Thymus (tissue), 11 donors: ENCODE measurements at regions not wholly inside any gene's neighbourhood (a gene's known extent, or its start where the extent isn't known, plus 50 kb on each side); places are given as distances from the start of the nearest gene placed in this dataset.

ENCODE experiments used
- DNase-seq, 9 donors: peaks; one replicate each; pipeline ENCODE4 v3.0.0-alpha.2; 2013; ENCODE audit warnings: low spot score in 9 of 9, low read depth in 6 of 9, missing footprints in 1 of 9
- H3K27ac ChIP-seq, 2 donors: one replicate each; pipeline ENCODE4 v1.5.1; 2013; ENCODE audit warnings: control low read depth in 1 of 2, low read depth in 1 of 2, low read length in 1 of 2, mild to moderate bottlenecking in 1 of 2, moderate library complexity in 1 of 2
- H3K27me3 ChIP-seq, 2 donors: one replicate each; pipeline ENCODE4 v1.5.1; 2013; ENCODE audit warnings: low read length in 1 of 2; ENCODE audit not compliant: control insufficient read depth in 2 of 2, insufficient read depth in 1 of 2
- H3K36me3 ChIP-seq, 2 donors: one replicate each; pipeline ENCODE4 v1.5.1; 2013; ENCODE audit warnings: low read length in 1 of 2, mild to moderate bottlenecking in 1 of 2, moderate library complexity in 1 of 2; ENCODE audit not compliant: control insufficient read depth in 2 of 2, insufficient read depth in 2 of 2
- H3K4me1 ChIP-seq, 2 donors: one replicate each; pipeline ENCODE4 v1.5.1; 2013; ENCODE audit warnings: low read length in 2 of 2; ENCODE audit not compliant: control insufficient read depth in 2 of 2, insufficient read depth in 2 of 2
- H3K4me3 ChIP-seq, 2 donors: one replicate each; pipeline ENCODE4 v1.5.1; 2013; ENCODE audit warnings: low read length in 2 of 2, control low read depth in 1 of 2, mild to moderate bottlenecking in 1 of 2
- H3K9me3 ChIP-seq, 2 donors: one replicate each; pipeline ENCODE4 v1.5.1; 2013; ENCODE audit warnings: low read length in 1 of 2, mild to moderate bottlenecking in 1 of 2; ENCODE audit not compliant: control insufficient read depth in 2 of 2, insufficient read depth in 1 of 2
- WGBS: extraction: QIAGEN DNeasy Blood & Tissue Kit; methylation state at CpG from one replicate; pipeline ENCODE4 v1.1.7; 2013; 5-methylcytosine and 5-hydroxymethylcytosine counted together
- donor health status: healthy.

GRCh38 chr5:85225388-85225787 lies 840.7 kb upstream of the EDIL3 start:
- no peaks in the 10 kb centered on the region for H3K9me3 ChIP-seq
- DNase-seq, result no peak
- H3K4me1 ChIP-seq, result no peaks in the 10 kb centered on the region
- H3K4me3 ChIP-seq, result no peak overlapping the region
- 94% methylated on average over 1 of the region's 1 CpG for WGBS
- no peak overlapping the region for H3K27ac ChIP-seq
- H3K27me3 ChIP-seq, result no peaks in the 10 kb centered on the region
- no peaks in the 10 kb centered on the region for H3K36me3 ChIP-seq

GRCh38 chr5:85249204-85249603 lies 864.5 kb upstream of the EDIL3 start:
- no peaks in the 10 kb centered on the region for H3K27me3 ChIP-seq
- no peaks in the 10 kb centered on the region for H3K4me1 ChIP-seq
- 87% methylated on average over 2 of the region's 2 CpGs for WGBS
- H3K4me3 ChIP-seq, result no peak overlapping the region
- H3K9me3 ChIP-seq, result no peaks in the 10 kb centered on the region
- no peak for DNase-seq
- no peak overlapping the region for H3K27ac ChIP-seq
- H3K36me3 ChIP-seq, result no peaks in the 10 kb centered on the region

- H3K4me3 ChIP-seq, result no peak overlapping the region
- H3K27ac ChIP-seq, result no peak overlapping the region
- 92% methylated on average over 2 of the region's 2 CpGs for WGBS
- no peak for DNase-seq
- H3K36me3 ChIP-seq, result no peaks in the 10 kb centered on the region
- no peaks in the 10 kb centered on the region for H3K27me3 ChIP-seq
- H3K4me1 ChIP-seq, result no peaks in the 10 kb centered on the region
- H3K9me3 ChIP-seq, result no peaks in the 10 kb centered on the region
Measured at GRCh38 chr5:85263125-85263524, 878.4 kb upstream of the EDIL3 start.

GRCh38 chr5:85266692-85267091 lies 882.0 kb upstream of the EDIL3 start:
- Histone ChIP-seq H3K36me3 (no peaks in the 10 kb centered on the region), H3K27me3 (no peaks in the 10 kb centered on the region), H3K9me3 (no peaks in the 10 kb centered on the region), H3K4me1 (no peaks in the 10 kb centered on the region), H3K27ac (no peak overlapping the region), H3K4me3 (no peak overlapping the region)
- 88% methylated on average over 1 of the region's 1 CpG for WGBS
- DNase-seq, result no peak

- no peaks in the 10 kb centered on the region for H3K27me3 ChIP-seq
- DNase-seq, result no peak
- H3K4me3 ChIP-seq, result no peak overlapping the region
- H3K9me3 ChIP-seq, result no peaks in the 10 kb centered on the region
- no peaks in the 10 kb centered on the region for H3K4me1 ChIP-seq
- no peaks in the 10 kb centered on the region for H3K36me3 ChIP-seq
- 70% methylated on average over 2 of the region's 2 CpGs for WGBS
- no peak overlapping the region for H3K27ac ChIP-seq
Measured at GRCh38 chr5:85268194-85268593, 883.5 kb upstream of the EDIL3 start.

GRCh38 chr5:85278193-85278592 lies 893.5 kb upstream of the EDIL3 start:
- Histone ChIP-seq H3K27me3 (no peaks in the 10 kb centered on the region), H3K4me1 (no peaks in the 10 kb centered on the region), H3K36me3 (no peaks in the 10 kb centered on the region), H3K9me3 (no peaks in the 10 kb centered on the region), H3K27ac (no peak overlapping the region), H3K4me3 (no peak overlapping the region)
- WGBS, result 92% methylated on average over 1 of the region's 1 CpG
- no peak for DNase-seq

GRCh38 chr5:85288914-85289313 lies 904.2 kb upstream of the EDIL3 start:
- DNase-seq, result no peak
- H3K27me3 ChIP-seq, result no peaks in the 10 kb centered on the region
- H3K36me3 ChIP-seq, result no peaks in the 10 kb centered on the region
- H3K4me1 ChIP-seq, result no peaks in the 10 kb centered on the region
- H3K4me3 ChIP-seq, result no peak overlapping the region
- H3K27ac ChIP-seq, result no peak overlapping the region
- WGBS, result 86% methylated on average over 3 of the region's 3 CpGs
- no peaks in the 10 kb centered on the region for H3K9me3 ChIP-seq

- H3K27me3 ChIP-seq, result no peaks in the 10 kb centered on the region
- no peak overlapping the region for H3K4me3 ChIP-seq
- H3K27ac ChIP-seq, result no peak overlapping the region
- no peak for DNase-seq
- no peaks in the 10 kb centered on the region for H3K9me3 ChIP-seq
- H3K36me3 ChIP-seq, result no peaks in the 10 kb centered on the region
- 95% methylated on average over 7 of the region's 7 CpGs for WGBS
- no peaks in the 10 kb centered on the region for H3K4me1 ChIP-seq
Measured at GRCh38 chr5:85293145-85293785, 908.6 kb upstream of the EDIL3 start.

- no peaks in the 10 kb centered on the region for H3K4me1 ChIP-seq
- no peaks in the 10 kb centered on the region for H3K36me3 ChIP-seq
- no peak overlapping the region for H3K4me3 ChIP-seq
- no peak for DNase-seq
- no peak overlapping the region for H3K27ac ChIP-seq
- no peaks in the 10 kb centered on the region for H3K9me3 ChIP-seq
- H3K27me3 ChIP-seq, result no peaks in the 10 kb centered on the region
- 97% methylated on average over 2 of the region's 2 CpGs for WGBS
Measured at GRCh38 chr5:85304524-85304923, 919.8 kb upstream of the EDIL3 start.

- Histone ChIP-seq H3K36me3 (no peaks in the 10 kb centered on the region), H3K27me3 (no peaks in the 10 kb centered on the region), H3K9me3 (no peaks in the 10 kb centered on the region), H3K27ac (no peak overlapping the region), H3K4me1 (no peaks in the 10 kb centered on the region), H3K4me3 (no peak overlapping the region)
- DNase-seq, result no peak
- WGBS, result 89% methylated on average over 3 of the region's 3 CpGs
Measured at GRCh38 chr5:85305766-85306165, 921.1 kb upstream of the EDIL3 start.
